ENCODE measurements at regions not wholly inside any gene's neighbourhood (a gene's known extent, or its start where the extent isn't known, plus 50 kb on each side); places are given as distances from the start of the nearest gene placed in this dataset.

DNA sequence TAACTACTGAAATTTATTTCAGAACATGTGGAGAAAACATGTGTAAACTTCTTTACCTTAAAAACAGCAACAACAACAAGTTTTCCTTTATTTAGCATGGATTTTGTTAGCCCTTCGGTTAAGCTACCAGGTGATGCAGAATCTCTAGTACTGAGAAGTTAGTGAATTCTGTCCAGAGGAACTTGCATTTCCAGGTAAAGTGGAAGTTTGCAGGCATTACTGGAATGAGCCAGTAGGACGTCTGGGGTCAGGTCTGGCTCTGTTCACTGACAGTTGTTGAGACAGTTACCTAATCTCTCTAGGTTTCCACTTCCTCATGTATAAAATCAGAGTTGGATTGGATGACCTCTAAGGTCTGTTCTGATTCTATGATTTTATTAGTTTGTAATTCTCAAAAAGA, 244.3 kb downstream of the OLFM4 start:
- intact Hi-C loops (cut with DNase I) = no loop called here
- DNase-seq (ENCODE audit: low spot score) = no peak
- Histone ChIP-seq H3K27ac (no peak overlapping the region), H3K4me3 (no peak overlapping the region), H3K36me3 (no peaks in the 10 kb centered on the region), H3K4me1 (replicated peaks) (no peaks in the 10 kb centered on the region), H3K27me3 (replicated peaks; ENCODE audit: insufficient read depth) (no peaks in the 10 kb centered on the region), H3K9me3 (no peaks in the 10 kb centered on the region)
- WGBS = 64% methylated on average over 2 of the region's 2 CpGs
- no peak for TF ChIP-seq POLR2A (IDR thresholded peaks at IDR 0.05)
- no peak for TF ChIP-seq POLR2AphosphoS5 (IDR thresholded peaks at IDR 0.05)
- TF ChIP-seq, protein P1, sequence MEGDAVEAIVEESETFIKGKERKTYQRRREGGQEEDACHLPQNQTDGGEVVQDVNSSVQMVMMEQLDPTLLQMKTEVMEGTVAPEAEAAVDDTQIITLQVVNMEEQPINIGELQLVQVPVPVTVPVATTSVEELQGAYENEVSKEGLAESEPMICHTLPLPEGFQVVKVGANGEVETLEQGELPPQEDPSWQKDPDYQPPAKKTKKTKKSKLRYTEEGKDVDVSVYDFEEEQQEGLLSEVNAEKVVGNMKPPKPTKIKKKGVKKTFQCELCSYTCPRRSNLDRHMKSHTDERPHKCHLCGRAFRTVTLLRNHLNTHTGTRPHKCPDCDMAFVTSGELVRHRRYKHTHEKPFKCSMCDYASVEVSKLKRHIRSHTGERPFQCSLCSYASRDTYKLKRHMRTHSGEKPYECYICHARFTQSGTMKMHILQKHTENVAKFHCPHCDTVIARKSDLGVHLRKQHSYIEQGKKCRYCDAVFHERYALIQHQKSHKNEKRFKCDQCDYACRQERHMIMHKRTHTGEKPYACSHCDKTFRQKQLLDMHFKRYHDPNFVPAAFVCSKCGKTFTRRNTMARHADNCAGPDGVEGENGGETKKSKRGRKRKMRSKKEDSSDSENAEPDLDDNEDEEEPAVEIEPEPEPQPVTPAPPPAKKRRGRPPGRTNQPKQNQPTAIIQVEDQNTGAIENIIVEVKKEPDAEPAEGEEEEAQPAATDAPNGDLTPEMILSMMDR (IDR thresholded peaks at IDR 0.05) = no peak

DNA sequence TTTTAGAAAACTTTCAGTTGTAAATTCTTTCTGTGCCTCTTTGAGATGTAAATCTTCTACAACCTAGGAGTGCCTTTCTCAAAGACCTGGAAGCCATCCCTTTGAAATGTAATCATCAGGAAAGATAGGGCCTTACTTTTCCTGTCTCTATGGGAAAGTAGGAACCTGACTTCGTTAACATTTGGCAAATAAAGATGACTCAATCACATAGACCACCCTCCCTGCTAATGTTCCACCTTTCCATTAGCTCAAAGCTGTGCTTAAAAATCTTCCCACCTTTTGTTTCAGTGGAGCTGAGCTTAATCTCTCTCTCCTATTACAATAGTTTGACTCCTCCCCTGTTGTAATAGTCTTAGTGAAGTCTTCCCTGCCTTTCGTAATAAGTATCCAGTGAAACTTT, 247.7 kb downstream of the OLFM4 start:
- H3K4me1 ChIP-seq (replicated peaks) = no peaks in the 10 kb centered on the region
- H3K27me3 ChIP-seq (replicated peaks; ENCODE audit: insufficient read depth) = no peaks in the 10 kb centered on the region
- H3K9me3 ChIP-seq = no peaks in the 10 kb centered on the region
- intact Hi-C loops (cut with DNase I) = no loop called here
- no peak for DNase-seq (ENCODE audit: low spot score)
- H3K27ac ChIP-seq = no peak overlapping the region
- no peak overlapping the region for H3K4me3 ChIP-seq
- WGBS = 45% methylated on average over 2 of the region's 2 CpGs
- TF ChIP-seq, protein P1 (IDR thresholded peaks at IDR 0.05) = no peak
- no peak for TF ChIP-seq POLR2AphosphoS5 (IDR thresholded peaks at IDR 0.05)
- TF ChIP-seq POLR2A (IDR thresholded peaks at IDR 0.05) = no peak
- H3K36me3 ChIP-seq = no peaks in the 10 kb centered on the region

DNA sequence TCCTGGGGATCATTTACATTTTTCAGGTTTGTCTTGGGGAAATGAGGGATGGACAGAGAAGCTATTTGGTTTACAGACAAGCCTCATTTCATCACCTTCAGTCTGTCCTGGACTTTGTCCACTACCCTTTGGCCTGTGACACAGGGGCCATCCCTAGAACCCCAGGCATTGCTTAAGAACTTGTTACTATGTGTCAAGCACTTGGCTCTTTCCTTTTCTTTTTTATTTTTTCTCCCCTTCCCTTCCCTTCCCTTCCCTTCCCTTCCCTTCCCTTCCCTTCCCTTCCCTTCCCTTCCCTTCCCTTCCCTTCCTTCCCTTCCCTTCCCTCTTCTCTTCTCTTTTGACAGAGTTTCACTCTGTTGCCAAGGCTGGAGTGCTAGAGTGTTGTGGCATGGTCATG, 253.1 kb downstream of the OLFM4 start:
- no peaks in the 10 kb centered on the region for H3K4me1 ChIP-seq (replicated peaks)
- intact Hi-C loops (cut with DNase I) = no loop called here
- TF ChIP-seq POLR2AphosphoS5 (IDR thresholded peaks at IDR 0.05) (no peak), POLR2A (IDR thresholded peaks at IDR 0.05) (no peak)
- TF ChIP-seq, protein P1 (IDR thresholded peaks at IDR 0.05) = no peak
- DNase-seq (ENCODE audit: low spot score) = no peak
- H3K9me3 ChIP-seq = no peaks in the 10 kb centered on the region
- H3K27me3 ChIP-seq (replicated peaks; ENCODE audit: insufficient read depth) = no peaks in the 10 kb centered on the region
- no peaks in the 10 kb centered on the region for H3K36me3 ChIP-seq
- H3K27ac ChIP-seq = no peak overlapping the region
- no peak overlapping the region for H3K4me3 ChIP-seq

DNA sequence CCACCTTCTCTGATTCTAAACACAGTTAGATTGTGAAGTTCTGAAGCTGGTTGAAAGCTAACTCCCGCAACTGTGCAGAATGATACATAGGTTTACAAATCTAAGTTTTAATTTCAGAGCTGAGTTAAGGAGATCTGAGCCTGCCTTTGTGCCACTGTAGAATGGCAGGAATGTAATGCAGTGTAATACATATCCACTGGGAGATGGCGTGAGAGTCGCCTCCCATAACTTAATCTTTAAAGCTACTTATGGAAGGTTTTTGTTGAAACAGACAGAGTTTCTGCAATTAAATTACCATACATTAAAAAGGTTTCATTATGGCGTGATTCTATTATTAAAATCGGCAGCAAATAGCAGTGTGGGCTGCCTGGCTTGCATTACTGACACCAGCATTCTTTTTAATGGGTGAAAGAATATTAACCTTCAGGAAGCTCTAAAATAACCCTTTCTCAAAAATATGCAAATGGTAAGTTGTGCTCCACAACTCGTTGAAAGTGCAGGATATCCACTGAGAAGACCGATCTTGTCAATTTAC, 257.4 kb downstream of the OLFM4 start:
- no peak overlapping the region for H3K4me3 ChIP-seq
- H3K27ac ChIP-seq = no peak overlapping the region
- TF ChIP-seq POLR2AphosphoS5 (IDR thresholded peaks at IDR 0.05) (no peak), POLR2A (IDR thresholded peaks at IDR 0.05) (no peak)
- TF ChIP-seq, protein P1 (IDR thresholded peaks at IDR 0.05) = no peak
- no peaks in the 10 kb centered on the region for H3K36me3 ChIP-seq
- DNase-seq (ENCODE audit: low spot score) = no peak
- WGBS = 83% methylated on average over 7 of the region's 7 CpGs
- no peaks in the 10 kb centered on the region for H3K27me3 ChIP-seq (replicated peaks; ENCODE audit: insufficient read depth)
- intact Hi-C loops (cut with DNase I) = no loop called here
- no peaks in the 10 kb centered on the region for H3K4me1 ChIP-seq (replicated peaks)
- H3K9me3 ChIP-seq = no peaks in the 10 kb centered on the region

DNA sequence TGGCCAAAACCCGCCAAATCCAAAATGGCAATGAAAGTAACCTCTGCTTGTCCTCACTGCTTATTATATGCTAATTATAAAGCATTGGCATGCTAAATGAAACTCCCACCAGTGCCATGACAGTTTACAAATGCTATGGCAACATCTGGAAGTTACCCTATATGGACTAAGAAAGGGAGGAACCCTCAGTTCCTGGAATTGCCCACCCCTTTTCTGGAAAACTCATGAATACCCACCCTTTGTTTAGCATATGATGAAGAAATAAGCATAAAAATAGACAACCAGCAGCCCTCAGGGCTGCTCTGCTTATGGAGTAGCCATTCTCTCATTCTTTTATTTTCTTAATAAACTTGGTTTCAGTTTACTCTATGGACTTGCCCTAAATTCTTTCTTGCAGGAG, 269.8 kb downstream of the OLFM4 start:
- Histone ChIP-seq H3K4me1 (replicated peaks) (no peaks in the 10 kb centered on the region), H3K27me3 (replicated peaks; ENCODE audit: insufficient read depth) (no peaks in the 10 kb centered on the region), H3K9me3 (no peaks in the 10 kb centered on the region), H3K4me3 (no peak overlapping the region), H3K36me3 (no peaks in the 10 kb centered on the region), H3K27ac (no peak overlapping the region)
- TF ChIP-seq POLR2AphosphoS5 (IDR thresholded peaks at IDR 0.05) (no peak), POLR2A (IDR thresholded peaks at IDR 0.05) (no peak)
- TF ChIP-seq, protein P1 (IDR thresholded peaks at IDR 0.05) = no peak
- no peak for DNase-seq (ENCODE audit: low spot score)
- intact Hi-C loops (cut with DNase I) = no loop called here
- WGBS = 96% methylated on average over 1 of the region's 1 CpG
